Vagina (tissue), 2 donors: ENCODE measurements at regions not wholly inside any gene's neighbourhood (a gene's known extent, or its start where the extent isn't known, plus 50 kb on each side); places are given as distances from the start of the nearest gene placed in this dataset.

Experiments used
- DNase-seq, 2 donors: peaks; one replicate each; pipeline ENCODE4 v3.0.0-alpha.2; 2017; ENCODE audit errors: extremely low spot score in 2 of 2
- H3K27ac ChIP-seq: fragments of 200-600 bp; sonication (generic); one replicate; pipeline ENCODE4 v1.5.1; 2019
- H3K27me3 ChIP-seq: fragments of 200-600 bp; sonication (generic); one replicate; pipeline ENCODE4 v1.5.1; 2019
- H3K36me3 ChIP-seq, 2 donors: fragments of 200-600 bp; sonication (generic); one replicate each; pipeline ENCODE4 v1.5.1; 2017 to 2019
- H3K4me1 ChIP-seq: fragments of 200-600 bp; sonication (generic); one replicate; pipeline ENCODE4 v1.5.1; 2019
- H3K4me3 ChIP-seq, 2 donors: fragments of 200-600 bp; sonication (generic); 1 replicate in 1 of 2; 2 replicates in 1 of 2; pipeline ENCODE4 v1.5.1; 2016 to 2019
- H3K9me3 ChIP-seq: fragments of 200-600 bp; sonication (generic); one replicate; pipeline ENCODE4 v1.5.1; 2019
- POLR2A ChIP-seq, 2 donors: fragments of 450-650 bp; IDR thresholded peaks; one replicate each; pipeline ENCODE4 v1.6.1; 2017; ENCODE audit warnings: antibody characterized with exemption in 2 of 2, mild to moderate bottlenecking in 2 of 2, moderate library complexity in 2 of 2
- POLR2AphosphoS5 ChIP-seq, 2 donors: sonication (generic); formaldehyde crosslinking; IDR thresholded peaks; one replicate each; pipeline ENCODE4 v1.9.0; 2017; ENCODE audit warnings: antibody characterized with exemption in 2 of 2, mild to moderate bottlenecking in 2 of 2, low read depth in 1 of 2; ENCODE audit not compliant: insufficient read depth in 1 of 2
- intact Hi-C: fragments of 100-400 bp; cut with DNase I; formaldehyde crosslinking; loops from one replicate; pipeline ENCODE4 v1.15.1; 2023
- TF ChIP-seq, protein P1 (sequence below), 3 experiments: fragments of 450-650 bp in 2 of 3; fragments of 200-600 bp in 1 of 3; sonication (generic) in 1 of 3; IDR thresholded peaks; one replicate each; pipeline ENCODE4 v1.5.1; 2017 to 2019; ENCODE audit warnings: antibody characterized with exemption in 3 of 3, mild to moderate bottlenecking in 2 of 3, moderate library complexity in 2 of 3

DNA sequence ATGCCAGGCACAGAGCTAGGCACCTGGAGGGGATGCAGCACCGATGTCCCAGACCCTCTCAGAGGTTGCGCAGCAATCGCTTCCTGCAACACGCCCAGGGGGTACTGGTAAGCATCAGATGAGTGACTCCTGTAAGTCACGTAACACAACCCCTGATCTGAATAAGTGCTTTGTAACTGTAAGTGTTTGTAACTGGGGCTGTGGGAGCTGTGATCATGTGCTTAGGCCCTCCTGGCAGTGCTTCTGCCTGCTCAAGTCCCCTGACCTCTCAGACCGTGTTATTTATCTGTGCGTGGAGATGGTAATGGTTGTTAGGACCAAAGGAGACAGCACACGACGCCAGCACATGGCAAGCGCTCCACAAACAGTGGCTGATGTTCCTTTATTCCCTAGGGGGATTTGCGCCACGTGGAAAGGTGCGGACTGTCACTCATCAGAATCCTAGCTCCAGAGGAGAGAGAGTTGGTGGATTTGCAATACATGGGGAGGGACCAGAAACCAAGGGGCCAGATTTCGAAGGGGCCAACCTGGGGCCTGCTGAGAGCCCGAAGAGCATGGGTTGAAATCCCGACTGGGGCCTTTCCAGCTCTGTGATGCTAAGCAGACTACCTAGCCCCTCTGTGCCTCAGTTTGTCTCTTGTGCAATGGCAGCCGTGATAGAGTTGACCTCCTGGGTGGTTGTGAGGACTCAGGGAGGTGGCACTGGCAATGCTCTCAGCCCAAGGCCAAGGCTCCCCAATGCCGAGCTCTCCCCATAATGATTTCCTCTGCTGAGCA is 151.8 kb downstream of the IRF8 start:
- DNase-seq: no peak
- intact Hi-C loops: no loop called here
- Histone ChIP-seq H3K27me3 (no peaks in the 10 kb centered on the region), H3K36me3 (no peaks in the 10 kb centered on the region), H3K4me3 (no peak overlapping the region), H3K27ac (no peak overlapping the region), H3K4me1 (no peaks in the 10 kb centered on the region), H3K9me3 (no peaks in the 10 kb centered on the region)
- TF ChIP-seq, protein P1, sequence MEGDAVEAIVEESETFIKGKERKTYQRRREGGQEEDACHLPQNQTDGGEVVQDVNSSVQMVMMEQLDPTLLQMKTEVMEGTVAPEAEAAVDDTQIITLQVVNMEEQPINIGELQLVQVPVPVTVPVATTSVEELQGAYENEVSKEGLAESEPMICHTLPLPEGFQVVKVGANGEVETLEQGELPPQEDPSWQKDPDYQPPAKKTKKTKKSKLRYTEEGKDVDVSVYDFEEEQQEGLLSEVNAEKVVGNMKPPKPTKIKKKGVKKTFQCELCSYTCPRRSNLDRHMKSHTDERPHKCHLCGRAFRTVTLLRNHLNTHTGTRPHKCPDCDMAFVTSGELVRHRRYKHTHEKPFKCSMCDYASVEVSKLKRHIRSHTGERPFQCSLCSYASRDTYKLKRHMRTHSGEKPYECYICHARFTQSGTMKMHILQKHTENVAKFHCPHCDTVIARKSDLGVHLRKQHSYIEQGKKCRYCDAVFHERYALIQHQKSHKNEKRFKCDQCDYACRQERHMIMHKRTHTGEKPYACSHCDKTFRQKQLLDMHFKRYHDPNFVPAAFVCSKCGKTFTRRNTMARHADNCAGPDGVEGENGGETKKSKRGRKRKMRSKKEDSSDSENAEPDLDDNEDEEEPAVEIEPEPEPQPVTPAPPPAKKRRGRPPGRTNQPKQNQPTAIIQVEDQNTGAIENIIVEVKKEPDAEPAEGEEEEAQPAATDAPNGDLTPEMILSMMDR (IDR thresholded peaks at IDR 0.05): no peak
- TF ChIP-seq POLR2AphosphoS5 (IDR thresholded peaks at IDR 0.05; ENCODE audit: insufficient read depth in 1 of 2, low read depth in 1 of 2) (no peak), POLR2A (IDR thresholded peaks at IDR 0.05) (no peak)

DNA sequence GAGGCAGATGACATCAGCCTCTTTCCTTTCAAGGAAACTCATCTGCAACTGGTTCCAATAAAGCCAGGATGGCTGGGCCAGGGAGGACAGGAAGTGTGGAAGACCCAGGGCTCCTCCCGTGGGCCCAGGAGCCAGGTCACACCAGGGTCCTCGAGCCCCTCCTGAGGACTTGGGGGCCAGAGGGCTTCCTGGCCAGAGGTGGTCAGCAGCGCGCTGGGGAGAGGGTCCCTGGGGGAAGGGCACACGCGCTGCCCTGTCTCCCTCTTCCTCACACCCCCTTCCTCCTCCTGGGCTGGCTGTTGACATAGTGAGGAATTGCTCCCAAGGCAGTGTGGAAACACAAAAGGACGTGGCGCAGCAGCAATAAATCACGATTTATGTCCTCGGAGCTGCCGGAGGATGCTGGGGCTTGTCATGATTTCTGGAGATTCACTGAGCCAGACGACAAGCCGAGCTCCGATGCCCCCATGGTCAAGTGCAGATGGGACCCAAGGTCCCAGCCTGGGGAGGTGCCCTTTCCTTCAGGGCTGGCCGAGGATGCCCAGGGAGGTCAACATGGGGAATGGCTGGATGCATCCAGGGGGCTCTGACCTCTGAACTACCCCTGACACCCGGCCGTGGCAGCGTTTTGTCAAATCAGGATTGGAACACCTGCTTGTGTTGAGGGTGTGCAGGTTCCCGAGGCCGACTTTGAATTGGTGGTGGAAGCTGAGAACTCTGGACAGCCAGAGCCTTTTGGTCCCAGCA is 152.6 kb downstream of the IRF8 start:
- Histone ChIP-seq H3K9me3 (no peaks in the 10 kb centered on the region), H3K27ac (no peak overlapping the region), H3K36me3 (no peaks in the 10 kb centered on the region), H3K4me1 (no peaks in the 10 kb centered on the region), H3K27me3 (no peaks in the 10 kb centered on the region), H3K4me3 (no peak overlapping the region)
- no peak for DNase-seq
- intact Hi-C loops: no loop called here
- peak in 1 of 2 donors; percentile 30 for TF ChIP-seq POLR2AphosphoS5 (IDR thresholded peaks at IDR 0.05; ENCODE audit: insufficient read depth in 1 of 2, low read depth in 1 of 2)
- TF ChIP-seq, protein P1 (IDR thresholded peaks at IDR 0.05): no peak

DNA sequence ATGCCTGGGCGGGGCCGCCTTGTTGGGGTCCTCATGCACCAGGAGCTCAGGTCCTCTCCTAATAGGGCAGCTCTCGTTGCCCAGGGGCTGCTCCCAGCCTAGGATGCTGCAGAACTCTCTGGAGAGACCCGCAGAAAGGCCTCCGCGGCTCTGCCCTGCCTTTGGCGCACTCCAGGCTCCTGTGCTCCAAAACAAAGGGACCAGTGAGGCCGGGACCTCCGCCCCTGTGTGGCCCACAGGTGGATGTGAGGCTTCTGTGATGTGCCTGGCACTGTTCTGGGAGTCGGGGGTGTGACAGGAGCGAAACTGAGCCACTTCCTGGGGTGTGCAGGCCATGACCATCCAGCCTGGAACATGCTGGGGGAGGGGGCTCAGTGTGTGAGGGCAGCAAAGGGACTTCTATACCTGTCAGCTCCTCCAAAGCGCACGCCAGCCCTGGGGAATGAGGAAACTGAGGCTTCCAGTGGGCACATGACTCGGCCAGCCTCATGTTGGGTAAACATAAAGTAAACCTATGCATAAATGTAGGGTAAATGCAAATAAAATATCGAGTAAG is 153.2 kb downstream of the IRF8 start:
- no peaks in the 10 kb centered on the region for H3K4me1 ChIP-seq
- no peak for DNase-seq

DNA sequence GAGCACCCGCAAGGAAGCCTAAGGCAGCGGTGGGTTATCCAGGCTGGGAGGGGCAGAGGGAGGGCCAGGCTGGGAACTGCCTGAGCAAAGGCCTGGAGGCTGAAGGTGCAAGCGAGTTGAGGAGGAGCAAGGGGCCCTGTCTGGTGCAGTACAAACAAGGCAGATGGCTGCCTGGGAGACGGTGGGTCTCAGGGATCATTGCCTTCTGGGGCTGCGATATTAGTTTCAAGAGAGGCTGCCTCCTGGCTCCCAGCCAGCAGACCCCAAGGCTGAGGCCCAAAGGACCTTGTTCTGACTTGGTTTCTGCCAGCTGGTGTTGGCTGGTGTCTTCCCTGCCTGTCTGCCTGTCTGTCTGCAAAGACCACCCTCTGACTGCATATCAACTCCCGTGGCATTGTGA is 154.0 kb downstream of the IRF8 start:
- intact Hi-C loops: no loop called here
- TF ChIP-seq POLR2A (IDR thresholded peaks at IDR 0.05) (no peak), POLR2AphosphoS5 (IDR thresholded peaks at IDR 0.05; ENCODE audit: insufficient read depth in 1 of 2, low read depth in 1 of 2) (no peak)
- TF ChIP-seq, protein P1 (IDR thresholded peaks at IDR 0.05): no peak
- H3K27ac ChIP-seq: no peak overlapping the region
- no peaks in the 10 kb centered on the region for H3K9me3 ChIP-seq
- no peak overlapping the region for H3K4me3 ChIP-seq
- DNase-seq: no peak
- no peaks in the 10 kb centered on the region for H3K27me3 ChIP-seq
- no peaks in the 10 kb centered on the region for H3K36me3 ChIP-seq
- H3K4me1 ChIP-seq: no peaks in the 10 kb centered on the region

More for the DNA sequence above, 153.2 kb downstream of the IRF8 start:
- no peak overlapping the region for H3K27ac ChIP-seq
- H3K4me3 ChIP-seq: no peak overlapping the region
- H3K27me3 ChIP-seq: no peaks in the 10 kb centered on the region
- intact Hi-C loops: no loop called here
- TF ChIP-seq POLR2A (IDR thresholded peaks at IDR 0.05): no peak
- TF ChIP-seq POLR2AphosphoS5 (IDR thresholded peaks at IDR 0.05; ENCODE audit: insufficient read depth in 1 of 2, low read depth in 1 of 2): no peak
- TF ChIP-seq, protein P1 (IDR thresholded peaks at IDR 0.05): no peak
- no peaks in the 10 kb centered on the region for H3K9me3 ChIP-seq
- H3K36me3 ChIP-seq: no peaks in the 10 kb centered on the region
